WTC11 (cell line): ENCODE measurements at regions not wholly inside any gene's neighbourhood (a gene's known extent, or its start where the extent isn't known, plus 50 kb on each side); places are given as distances from the start of the nearest gene placed in this dataset.

Experiments
- ATAC-seq: fragments of 200-7000 bp; cut with Tn5 transposase; 2 replicates; pipeline ENCODE4 v1.10.0; 2021; ENCODE audit warnings: mild to moderate bottlenecking, moderate library complexity
- CTCF ChIA-PET: fragments of 300-600 bp; sonication (Branson Sonifier 250); formaldehyde crosslinking; loops from one replicate; lab custom pipeline; 2021; ENCODE audit warnings: antibody characterized with exemption; lab: Charles Lee
- POLR2A ChIA-PET: fragments of 350-600 bp; sonication (Branson Sonifier 250); formaldehyde crosslinking; loops from one replicate; lab custom pipeline; 2021; ENCODE audit warnings: antibody characterized with exemption; lab: Charles Lee
- DNase-seq: peaks from one replicate; pipeline ENCODE4 v3.0.0; 2021; ENCODE audit warnings: low spot score
- H3K27ac Mint-ChIP-seq: 2 replicates; pipeline ENCODE4 v1.8.0; 2021; ENCODE audit warnings: mixed read lengths
- H3K27me3 Mint-ChIP-seq: 2 replicates; pipeline ENCODE4 v1.8.0; 2021; ENCODE audit warnings: low read depth, mild to moderate bottlenecking, moderate library complexity, mixed read lengths
- H3K36me3 Mint-ChIP-seq: 2 replicates; pipeline ENCODE4 v1.8.0; 2021; ENCODE audit warnings: mixed read lengths
- H3K4me1 Mint-ChIP-seq: 2 replicates; pipeline ENCODE4 v1.8.0; 2022; ENCODE audit warnings: mixed read lengths
- H3K4me3 Mint-ChIP-seq: 2 replicates; pipeline ENCODE4 v1.8.0; 2021; ENCODE audit warnings: mild to moderate bottlenecking, moderate library complexity, mixed read lengths
- H3K9me3 Mint-ChIP-seq: 2 replicates; pipeline ENCODE4 v1.8.0; 2021; ENCODE audit warnings: mixed read lengths
- CREB1 ChIP-seq: sonication (generic); formaldehyde crosslinking; IDR thresholded peaks from 2 replicates; pipeline ENCODE4 v1.8.0; 2023; ENCODE audit warnings: mild to moderate bottlenecking, missing genetic modification reagents
- ELF4 ChIP-seq: sonication (generic); formaldehyde crosslinking; IDR thresholded peaks from 2 replicates; pipeline ENCODE4 v1.8.1; 2022; ENCODE audit warnings: low read depth, mild to moderate bottlenecking, moderate library complexity, missing genetic modification reagents
- ESRRA ChIP-seq: sonication (generic); formaldehyde crosslinking; IDR thresholded peaks from 2 replicates; pipeline ENCODE4 v1.8.1; 2022; ENCODE audit warnings: mild to moderate bottlenecking, missing genetic modification reagents, borderline replicate concordance
- FOXP1 ChIP-seq: sonication (generic); formaldehyde crosslinking; IDR thresholded peaks from 2 replicates; pipeline ENCODE4 v1.8.0; 2022; ENCODE audit warnings: missing genetic modification reagents, mild to moderate bottlenecking, moderate library complexity, borderline replicate concordance
- GTF2I ChIP-seq: fragments of 250-450 bp; sonication (Bioruptor Pico); conservative IDR thresholded peaks from 2 replicates; pipeline ENCODE4 v1.4.0; 2021; ENCODE audit warnings: mild to moderate bottlenecking
- MXD4 ChIP-seq: fragments of 250-450 bp; sonication (Bioruptor Pico); IDR thresholded peaks from 2 replicates; pipeline ENCODE4 v1.8.0; 2021; ENCODE audit warnings: mild to moderate bottlenecking, moderate library complexity, borderline replicate concordance
- NR2C2 ChIP-seq: sonication (generic); formaldehyde crosslinking; IDR thresholded peaks from 2 replicates; pipeline ENCODE4 v1.8.0; 2022; ENCODE audit warnings: mild to moderate bottlenecking, missing genetic modification reagents
- NR3C1 ChIP-seq: sonication (generic); formaldehyde crosslinking; conservative IDR thresholded peaks from 2 replicates; pipeline ENCODE4 v1.8.1; 2023; ENCODE audit warnings: low read depth, mild to moderate bottlenecking, missing genetic modification reagents
- PRDM15 ChIP-seq: sonication (generic); formaldehyde crosslinking; IDR thresholded peaks from 2 replicates; pipeline ENCODE4 v1.8.0; 2022; ENCODE audit warnings: missing genetic modification reagents
- PRRX2 ChIP-seq: fragments of 250-450 bp; sonication (Bioruptor Pico); IDR thresholded peaks from 2 replicates; pipeline ENCODE4 v1.8.0; 2021; ENCODE audit warnings: mild to moderate bottlenecking
- RORB ChIP-seq: fragments of 250-450 bp; sonication (Bioruptor Pico); IDR thresholded peaks from 2 replicates; pipeline ENCODE4 v1.9.0; 2021; ENCODE audit warnings: mild to moderate bottlenecking
- SOX15 ChIP-seq: fragments of 250-450 bp; sonication (Bioruptor Pico); IDR thresholded peaks from 2 replicates; pipeline ENCODE4 v1.9.0; 2021; ENCODE audit warnings: mild to moderate bottlenecking
- TP53 ChIP-seq: sonication (generic); formaldehyde crosslinking; IDR thresholded peaks from 2 replicates; pipeline ENCODE4 v1.8.1; 2023; ENCODE audit warnings: mild to moderate bottlenecking, missing genetic modification reagents
- TF ChIP-seq, protein P1 (sequence below): sonication (generic); formaldehyde crosslinking; IDR thresholded peaks from 2 replicates; pipeline ENCODE4 v1.8.1; 2023; ENCODE audit warnings: mild to moderate bottlenecking, missing genetic modification reagents, borderline replicate concordance
- TF ChIP-seq, protein P2 (sequence below): sonication (generic); formaldehyde crosslinking; IDR thresholded peaks from 2 replicates; pipeline ENCODE4 v1.8.0; 2023; ENCODE audit warnings: missing genetic modification reagents, mild to moderate bottlenecking, borderline replicate concordance
- TF ChIP-seq, protein P3 (sequence below): fragments of 250-450 bp; sonication (Bioruptor Pico); IDR thresholded peaks from 2 replicates; pipeline ENCODE4 v1.9.0; 2021; ENCODE audit warnings: mild to moderate bottlenecking
- TF ChIP-seq, protein P4 (sequence below): sonication (generic); formaldehyde crosslinking; IDR thresholded peaks from 2 replicates; pipeline ENCODE4 v1.8.1; 2023; ENCODE audit warnings: mild to moderate bottlenecking, missing genetic modification reagents, moderate library complexity

DNA sequence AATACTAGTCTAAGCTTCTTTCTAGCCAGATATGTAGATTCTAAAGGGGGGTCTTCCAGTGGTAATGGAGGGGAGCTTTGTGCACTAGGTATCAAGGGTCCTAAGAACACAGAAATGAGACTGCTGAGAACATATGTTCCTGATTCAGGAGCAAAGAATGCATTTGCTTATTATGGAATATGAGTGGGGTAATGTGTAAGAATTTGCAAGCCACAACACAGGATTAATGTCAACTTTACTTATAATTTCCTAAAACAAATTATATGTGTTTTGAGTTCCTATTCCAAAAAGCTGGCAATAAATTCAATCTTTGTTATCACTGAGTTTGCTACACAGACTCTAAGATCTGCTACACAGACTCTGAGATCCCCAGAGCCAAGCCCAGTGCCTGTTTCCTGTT, 357.0 kb upstream of the PTBP2 start (continued):
- no peak for TF ChIP-seq TP53 (CRISPR knock-in tag)
- TF ChIP-seq, all 79 proteins: peak for 0

DNA sequence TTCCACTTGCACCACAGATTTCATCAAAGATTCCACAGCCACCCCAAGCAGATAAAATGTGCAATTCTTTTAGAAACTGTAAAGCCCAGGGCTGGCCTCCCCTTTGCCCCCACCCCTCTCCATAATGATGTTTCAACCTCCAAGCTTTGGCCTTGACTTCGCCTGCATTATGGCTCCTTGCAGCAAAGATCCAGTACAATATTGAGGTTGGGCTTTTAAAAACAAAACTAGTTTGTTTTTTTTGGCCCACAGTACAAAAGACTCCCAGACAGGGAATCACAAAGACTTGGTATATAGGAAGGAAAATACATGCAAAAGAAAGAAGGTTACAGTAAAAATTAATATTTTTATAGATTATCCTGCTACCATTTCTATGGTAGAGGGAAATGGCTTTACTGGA, 356.5 kb upstream of the PTBP2 start:
- Mint-ChIP-seq H3K36me3 (no peaks in the 10 kb centered on the region), H3K4me1 (no peaks in the 10 kb centered on the region; the same call in 1 of the 2 replicates), H3K27ac (no peak overlapping the region), H3K4me3 (no peak overlapping the region), H3K27me3 (no peaks in the 10 kb centered on the region; the same call in 1 of the 2 replicates), H3K9me3 (no peaks in the 10 kb centered on the region)
- ATAC-seq (no peak), DNase-seq (no peak)
- CTCF ChIA-PET = no interaction called here
- TF ChIP-seq SOX15 (no peak), MXD4 (no peak), NR2C2 (CRISPR knock-in tag) (no peak), PRRX2 (no peak), RORB (CRISPR knock-in tag) (no peak), ELF4 (CRISPR knock-in tag) (no peak)
- TF ChIP-seq, protein P1, sequence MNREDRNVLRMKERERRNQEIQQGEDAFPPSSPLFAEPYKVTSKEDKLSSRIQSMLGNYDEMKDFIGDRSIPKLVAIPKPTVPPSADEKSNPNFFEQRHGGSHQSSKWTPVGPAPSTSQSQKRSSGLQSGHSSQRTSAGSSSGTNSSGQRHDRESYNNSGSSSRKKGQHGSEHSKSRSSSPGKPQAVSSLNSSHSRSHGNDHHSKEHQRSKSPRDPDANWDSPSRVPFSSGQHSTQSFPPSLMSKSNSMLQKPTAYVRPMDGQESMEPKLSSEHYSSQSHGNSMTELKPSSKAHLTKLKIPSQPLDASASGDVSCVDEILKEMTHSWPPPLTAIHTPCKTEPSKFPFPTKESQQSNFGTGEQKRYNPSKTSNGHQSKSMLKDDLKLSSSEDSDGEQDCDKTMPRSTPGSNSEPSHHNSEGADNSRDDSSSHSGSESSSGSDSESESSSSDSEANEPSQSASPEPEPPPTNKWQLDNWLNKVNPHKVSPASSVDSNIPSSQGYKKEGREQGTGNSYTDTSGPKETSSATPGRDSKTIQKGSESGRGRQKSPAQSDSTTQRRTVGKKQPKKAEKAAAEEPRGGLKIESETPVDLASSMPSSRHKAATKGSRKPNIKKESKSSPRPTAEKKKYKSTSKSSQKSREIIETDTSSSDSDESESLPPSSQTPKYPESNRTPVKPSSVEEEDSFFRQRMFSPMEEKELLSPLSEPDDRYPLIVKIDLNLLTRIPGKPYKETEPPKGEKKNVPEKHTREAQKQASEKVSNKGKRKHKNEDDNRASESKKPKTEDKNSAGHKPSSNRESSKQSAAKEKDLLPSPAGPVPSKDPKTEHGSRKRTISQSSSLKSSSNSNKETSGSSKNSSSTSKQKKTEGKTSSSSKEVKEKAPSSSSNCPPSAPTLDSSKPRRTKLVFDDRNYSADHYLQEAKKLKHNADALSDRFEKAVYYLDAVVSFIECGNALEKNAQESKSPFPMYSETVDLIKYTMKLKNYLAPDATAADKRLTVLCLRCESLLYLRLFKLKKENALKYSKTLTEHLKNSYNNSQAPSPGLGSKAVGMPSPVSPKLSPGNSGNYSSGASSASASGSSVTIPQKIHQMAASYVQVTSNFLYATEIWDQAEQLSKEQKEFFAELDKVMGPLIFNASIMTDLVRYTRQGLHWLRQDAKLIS = no peak
- TF ChIP-seq, protein P2, sequence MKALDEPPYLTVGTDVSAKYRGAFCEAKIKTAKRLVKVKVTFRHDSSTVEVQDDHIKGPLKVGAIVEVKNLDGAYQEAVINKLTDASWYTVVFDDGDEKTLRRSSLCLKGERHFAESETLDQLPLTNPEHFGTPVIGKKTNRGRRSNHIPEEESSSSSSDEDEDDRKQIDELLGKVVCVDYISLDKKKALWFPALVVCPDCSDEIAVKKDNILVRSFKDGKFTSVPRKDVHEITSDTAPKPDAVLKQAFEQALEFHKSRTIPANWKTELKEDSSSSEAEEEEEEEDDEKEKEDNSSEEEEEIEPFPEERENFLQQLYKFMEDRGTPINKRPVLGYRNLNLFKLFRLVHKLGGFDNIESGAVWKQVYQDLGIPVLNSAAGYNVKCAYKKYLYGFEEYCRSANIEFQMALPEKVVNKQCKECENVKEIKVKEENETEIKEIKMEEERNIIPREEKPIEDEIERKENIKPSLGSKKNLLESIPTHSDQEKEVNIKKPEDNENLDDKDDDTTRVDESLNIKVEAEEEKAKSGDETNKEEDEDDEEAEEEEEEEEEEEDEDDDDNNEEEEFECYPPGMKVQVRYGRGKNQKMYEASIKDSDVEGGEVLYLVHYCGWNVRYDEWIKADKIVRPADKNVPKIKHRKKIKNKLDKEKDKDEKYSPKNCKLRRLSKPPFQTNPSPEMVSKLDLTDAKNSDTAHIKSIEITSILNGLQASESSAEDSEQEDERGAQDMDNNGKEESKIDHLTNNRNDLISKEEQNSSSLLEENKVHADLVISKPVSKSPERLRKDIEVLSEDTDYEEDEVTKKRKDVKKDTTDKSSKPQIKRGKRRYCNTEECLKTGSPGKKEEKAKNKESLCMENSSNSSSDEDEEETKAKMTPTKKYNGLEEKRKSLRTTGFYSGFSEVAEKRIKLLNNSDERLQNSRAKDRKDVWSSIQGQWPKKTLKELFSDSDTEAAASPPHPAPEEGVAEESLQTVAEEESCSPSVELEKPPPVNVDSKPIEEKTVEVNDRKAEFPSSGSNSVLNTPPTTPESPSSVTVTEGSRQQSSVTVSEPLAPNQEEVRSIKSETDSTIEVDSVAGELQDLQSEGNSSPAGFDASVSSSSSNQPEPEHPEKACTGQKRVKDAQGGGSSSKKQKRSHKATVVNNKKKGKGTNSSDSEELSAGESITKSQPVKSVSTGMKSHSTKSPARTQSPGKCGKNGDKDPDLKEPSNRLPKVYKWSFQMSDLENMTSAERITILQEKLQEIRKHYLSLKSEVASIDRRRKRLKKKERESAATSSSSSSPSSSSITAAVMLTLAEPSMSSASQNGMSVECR (CRISPR knock-in tag) = no peak
- POLR2A ChIA-PET = no interaction called here

DNA sequence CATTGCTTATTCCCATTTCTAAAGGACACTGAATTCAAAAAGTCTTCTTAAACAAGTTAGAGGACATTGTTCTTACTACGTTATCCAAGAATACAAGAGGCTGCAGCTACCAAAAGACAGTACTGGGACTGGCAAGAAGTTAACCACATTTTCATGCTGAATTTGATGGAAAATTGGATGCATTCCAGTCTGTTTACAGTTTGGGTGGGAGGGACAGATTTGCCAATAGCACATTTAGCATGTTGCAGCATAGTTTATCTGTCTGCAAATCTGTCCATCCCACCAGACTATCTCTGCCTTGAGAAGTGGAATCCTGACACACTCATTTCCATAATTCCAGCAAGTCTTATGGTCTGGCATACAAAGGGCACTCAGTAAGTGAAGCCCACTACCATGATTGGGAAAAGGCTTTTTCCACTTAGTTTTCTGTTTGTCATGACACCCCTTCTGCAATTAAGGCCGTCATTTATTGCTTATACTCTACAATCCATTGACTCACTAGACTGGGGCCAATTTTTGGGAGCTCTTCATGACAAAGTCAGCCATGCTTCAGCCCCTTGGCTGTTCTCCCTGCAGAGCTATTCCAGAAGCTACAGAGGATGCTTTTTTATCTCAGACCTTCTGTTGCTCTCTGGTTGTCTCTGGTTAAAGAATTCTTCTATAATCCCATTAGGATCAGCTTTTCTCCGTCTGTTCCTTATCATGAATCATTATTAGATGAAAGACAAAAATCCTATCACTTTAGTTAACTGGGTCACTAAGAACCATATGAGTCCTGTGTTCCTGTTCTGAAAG, 355.8 kb upstream of the PTBP2 start:
- H3K27me3 Mint-ChIP-seq = no peaks in the 10 kb centered on the region; the same call in 1 of the 2 replicates
- peaks cover 3% of the 10 kb centered on the region for H3K4me1 Mint-ChIP-seq
- no peaks in the 10 kb centered on the region for H3K9me3 Mint-ChIP-seq
- DNase-seq (no peak), ATAC-seq (no peak)
- CTCF ChIA-PET = no interaction called here
- POLR2A ChIA-PET = no interaction called here
- no peaks in the 10 kb centered on the region for H3K36me3 Mint-ChIP-seq
- no peak overlapping the region for H3K4me3 Mint-ChIP-seq
- no peak overlapping the region for H3K27ac Mint-ChIP-seq
- TF ChIP-seq CREB1 (CRISPR knock-in tag) (no peak), PRDM15 (no peak), ESRRA (no peak), NR3C1 (no peak), FOXP1 (CRISPR knock-in tag) (no peak), GTF2I (no peak)
- TF ChIP-seq, protein P3, sequence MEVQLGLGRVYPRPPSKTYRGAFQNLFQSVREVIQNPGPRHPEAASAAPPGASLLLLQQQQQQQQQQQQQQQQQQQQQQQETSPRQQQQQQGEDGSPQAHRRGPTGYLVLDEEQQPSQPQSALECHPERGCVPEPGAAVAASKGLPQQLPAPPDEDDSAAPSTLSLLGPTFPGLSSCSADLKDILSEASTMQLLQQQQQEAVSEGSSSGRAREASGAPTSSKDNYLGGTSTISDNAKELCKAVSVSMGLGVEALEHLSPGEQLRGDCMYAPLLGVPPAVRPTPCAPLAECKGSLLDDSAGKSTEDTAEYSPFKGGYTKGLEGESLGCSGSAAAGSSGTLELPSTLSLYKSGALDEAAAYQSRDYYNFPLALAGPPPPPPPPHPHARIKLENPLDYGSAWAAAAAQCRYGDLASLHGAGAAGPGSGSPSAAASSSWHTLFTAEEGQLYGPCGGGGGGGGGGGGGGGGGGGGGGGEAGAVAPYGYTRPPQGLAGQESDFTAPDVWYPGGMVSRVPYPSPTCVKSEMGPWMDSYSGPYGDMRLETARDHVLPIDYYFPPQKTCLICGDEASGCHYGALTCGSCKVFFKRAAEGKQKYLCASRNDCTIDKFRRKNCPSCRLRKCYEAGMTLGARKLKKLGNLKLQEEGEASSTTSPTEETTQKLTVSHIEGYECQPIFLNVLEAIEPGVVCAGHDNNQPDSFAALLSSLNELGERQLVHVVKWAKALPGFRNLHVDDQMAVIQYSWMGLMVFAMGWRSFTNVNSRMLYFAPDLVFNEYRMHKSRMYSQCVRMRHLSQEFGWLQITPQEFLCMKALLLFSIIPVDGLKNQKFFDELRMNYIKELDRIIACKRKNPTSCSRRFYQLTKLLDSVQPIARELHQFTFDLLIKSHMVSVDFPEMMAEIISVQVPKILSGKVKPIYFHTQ (CRISPR knock-in tag) = no peak
- TF ChIP-seq, protein P4, sequence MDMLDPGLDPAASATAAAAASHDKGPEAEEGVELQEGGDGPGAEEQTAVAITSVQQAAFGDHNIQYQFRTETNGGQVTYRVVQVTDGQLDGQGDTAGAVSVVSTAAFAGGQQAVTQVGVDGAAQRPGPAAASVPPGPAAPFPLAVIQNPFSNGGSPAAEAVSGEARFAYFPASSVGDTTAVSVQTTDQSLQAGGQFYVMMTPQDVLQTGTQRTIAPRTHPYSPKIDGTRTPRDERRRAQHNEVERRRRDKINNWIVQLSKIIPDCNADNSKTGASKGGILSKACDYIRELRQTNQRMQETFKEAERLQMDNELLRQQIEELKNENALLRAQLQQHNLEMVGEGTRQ (CRISPR knock-in tag) = no peak
